Suprapubic skin (tissue), 3 donors: ENCODE measurements at regions not wholly inside any gene's neighbourhood (a gene's known extent, or its start where the extent isn't known, plus 50 kb on each side); places are given as distances from the start of the nearest gene placed in this dataset.

Experiments used
- CTCF ChIP-seq, 2 donors: fragments of 200-600 bp in 1 of 2; fragments of 450-650 bp in 1 of 2; sonication (generic) in 1 of 2; IDR thresholded peaks; one replicate each; pipeline ENCODE4 v1.5.1; 2016 to 2019; ENCODE audit warnings: antibody characterized with exemption in 2 of 2, mild to moderate bottlenecking in 1 of 2, moderate library complexity in 1 of 2
- POLR2AphosphoS5 ChIP-seq, 3 donors: sonication (generic); formaldehyde crosslinking; IDR thresholded peaks; one replicate each; pipeline ENCODE4 v1.6.1; 2017; ENCODE audit warnings: antibody characterized with exemption in 3 of 3

GRCh38 chr12:61869796-61870195 is 390.4 kb upstream of the USP15 start:
- no peak for TF ChIP-seq CTCF (IDR thresholded peaks at IDR 0.05)
- TF ChIP-seq POLR2AphosphoS5 (IDR thresholded peaks at IDR 0.05) = no peak
